ENCODE measurements at regions not wholly inside any gene's neighbourhood (a gene's known extent, or its start where the extent isn't known, plus 50 kb on each side); places are given as distances from the start of the nearest gene placed in this dataset.

DNA sequence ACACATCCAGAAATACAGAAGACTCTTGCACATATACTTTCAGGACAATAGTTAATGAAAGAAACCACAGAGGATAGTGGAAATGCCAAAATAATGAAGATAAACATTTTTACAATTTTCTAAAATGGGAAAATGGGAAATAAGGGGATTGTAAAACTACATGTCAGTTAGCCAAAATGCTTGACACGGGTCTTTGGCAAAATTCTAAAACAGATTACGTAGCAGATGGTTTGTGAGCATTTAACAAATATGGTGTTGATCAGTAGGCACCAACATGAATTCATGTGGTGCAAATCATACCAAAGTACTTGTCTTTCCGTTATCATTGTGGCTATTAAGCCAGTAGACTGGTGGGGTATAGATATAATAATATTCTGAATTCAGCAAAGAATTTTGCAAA lies 348.5 kb upstream of the ROBO1 start:
- DNase-seq = no peak

DNA sequence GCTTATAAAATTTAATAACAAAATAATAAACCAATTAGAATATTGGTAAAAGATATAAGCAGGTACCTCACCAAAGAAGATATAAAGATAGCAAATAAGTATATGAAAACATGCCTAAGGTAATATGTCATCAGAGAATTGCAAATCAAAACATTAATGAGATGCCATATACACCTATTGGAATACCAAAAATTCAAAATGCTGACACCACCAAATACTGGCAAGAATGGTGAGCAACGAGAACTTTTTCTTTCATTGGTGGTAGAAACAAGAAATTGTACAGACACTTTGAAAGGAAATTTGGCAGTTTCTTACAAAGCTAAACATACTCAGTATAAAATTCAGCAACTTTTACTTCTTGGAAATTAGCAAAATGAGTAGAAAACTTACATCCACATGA lies 346.9 kb upstream of the ROBO1 start:
- no peak for DNase-seq

GRCh38 chr3:80113331-80113730 lies 345.5 kb upstream of the ROBO1 start:
- no peak for DNase-seq

GRCh38 chr3:80099559-80100066 lies 331.8 kb upstream of the ROBO1 start:
- DNase-seq = no peak

- no peak for DNase-seq
Measured at GRCh38 chr3:80097674-80098073, 329.9 kb upstream of the ROBO1 start.

- DNase-seq = no peak
Measured at GRCh38 chr3:80096909-80097308, 329.1 kb upstream of the ROBO1 start.

DNA sequence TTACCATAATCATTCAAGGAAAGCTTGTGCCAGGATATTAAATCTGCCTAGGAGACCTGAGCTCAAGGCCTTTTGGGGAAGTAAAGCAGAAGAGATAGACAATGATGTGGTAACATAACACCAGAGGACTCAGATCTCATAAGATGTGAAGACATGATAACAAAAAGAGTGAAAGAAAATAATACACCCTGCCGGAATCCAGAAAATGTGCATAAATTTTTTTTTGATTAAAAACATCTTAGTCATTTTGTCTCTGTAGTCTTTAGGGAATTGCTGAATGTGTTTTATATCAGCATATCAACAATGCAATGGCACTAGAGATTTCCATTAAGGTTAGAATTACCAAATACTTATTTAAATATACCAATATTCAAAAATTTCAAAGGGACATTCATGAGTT lies 326.8 kb upstream of the ROBO1 start:
- DNase-seq = no peak

DNA sequence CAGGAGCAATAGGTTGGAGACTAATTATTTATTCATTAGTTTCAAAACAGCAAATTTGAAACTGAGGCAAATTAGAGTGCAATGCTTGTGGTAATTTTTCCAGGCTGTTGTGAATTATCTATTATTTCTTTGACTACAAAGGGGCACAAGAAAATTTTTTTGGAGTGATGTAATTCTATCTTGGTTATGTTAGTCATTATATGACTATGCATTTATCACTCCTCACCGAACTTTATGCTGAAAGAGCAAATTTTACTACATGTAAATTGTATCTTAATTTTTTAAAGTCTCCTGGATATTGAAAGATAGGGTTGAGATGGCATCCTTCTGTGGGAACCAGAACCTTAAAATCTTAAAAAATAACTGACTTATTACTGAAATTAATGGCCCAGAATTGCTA lies 320.0 kb upstream of the ROBO1 start:
- no peak for DNase-seq

DNA sequence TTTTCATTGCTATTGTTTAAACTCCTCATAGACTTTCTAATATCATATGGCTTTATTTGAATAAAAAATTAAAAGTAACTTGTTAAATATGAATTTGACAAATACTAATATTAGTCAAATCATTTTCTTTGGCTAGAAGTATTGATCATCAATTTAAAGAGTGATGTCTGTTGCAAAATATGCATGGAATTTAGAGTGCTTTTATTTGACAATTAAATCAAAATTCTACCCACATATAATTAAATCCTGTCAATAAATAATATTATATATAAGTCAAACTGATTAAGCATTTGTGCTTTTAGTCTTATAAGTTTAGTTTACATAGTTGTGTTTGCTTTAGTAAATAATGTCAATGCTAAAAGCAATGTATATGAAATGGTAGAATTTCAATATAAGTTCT lies 318.6 kb upstream of the ROBO1 start:
- no peak for DNase-seq

DNA sequence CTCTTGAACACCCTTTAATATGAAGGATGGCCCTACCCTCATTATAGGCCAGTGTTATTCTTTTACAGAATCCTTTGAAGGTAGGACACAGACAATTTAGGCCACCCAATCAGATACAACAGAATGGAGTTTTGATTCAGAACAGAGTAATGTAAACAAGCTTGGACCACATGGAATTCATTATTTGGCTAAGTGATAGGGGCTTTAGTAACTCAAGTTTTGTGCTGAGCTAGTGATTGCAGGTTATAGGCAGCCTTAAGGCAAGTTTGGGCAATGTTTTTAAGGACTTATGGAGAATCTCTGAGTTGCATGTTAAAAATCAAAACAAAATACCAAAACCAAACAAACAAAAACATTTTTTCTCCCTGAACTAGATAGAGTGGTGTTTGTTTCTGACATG lies 312.1 kb upstream of the ROBO1 start:
- no peak for DNase-seq

DNA sequence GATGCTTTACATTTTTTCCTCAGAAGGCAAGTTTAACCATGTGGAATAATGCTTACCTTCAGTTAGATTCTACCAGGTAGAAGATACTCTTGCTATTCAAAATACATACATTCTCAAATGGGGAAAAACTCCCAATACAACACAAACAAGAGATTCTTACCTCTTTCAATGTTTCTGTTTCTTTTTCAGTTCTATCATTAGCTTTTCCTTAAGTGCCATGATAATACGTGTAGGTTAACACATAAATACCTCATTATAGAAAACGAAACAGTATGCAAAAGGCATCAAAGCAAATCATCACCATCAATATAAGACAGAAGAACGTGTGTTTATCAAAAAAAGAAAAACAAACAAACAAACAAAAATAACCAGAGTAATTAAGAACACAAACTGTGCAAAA lies 300.7 kb upstream of the ROBO1 start:
- no peak for DNase-seq

DNA sequence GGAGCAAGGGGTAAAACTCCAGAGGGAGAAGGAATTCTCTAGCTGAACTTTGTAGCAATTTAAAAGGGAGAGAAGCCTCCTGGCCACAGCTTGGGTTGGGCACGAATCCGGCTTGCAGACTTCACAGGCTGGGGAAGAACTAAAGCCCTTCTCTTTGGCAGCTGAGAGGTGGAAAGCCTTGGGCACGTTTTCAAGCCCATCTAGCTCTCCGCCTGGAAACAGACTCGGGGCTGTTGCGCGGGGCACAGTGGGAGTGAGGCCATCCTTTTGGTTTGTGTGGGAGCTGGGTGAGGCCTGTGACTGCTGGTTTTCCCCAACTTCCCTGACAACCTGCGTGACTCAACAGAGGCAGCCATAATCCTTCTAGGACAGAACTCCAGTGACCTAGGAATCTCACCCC lies 295.7 kb upstream of the ROBO1 start:
- no peak for DNase-seq

DNA sequence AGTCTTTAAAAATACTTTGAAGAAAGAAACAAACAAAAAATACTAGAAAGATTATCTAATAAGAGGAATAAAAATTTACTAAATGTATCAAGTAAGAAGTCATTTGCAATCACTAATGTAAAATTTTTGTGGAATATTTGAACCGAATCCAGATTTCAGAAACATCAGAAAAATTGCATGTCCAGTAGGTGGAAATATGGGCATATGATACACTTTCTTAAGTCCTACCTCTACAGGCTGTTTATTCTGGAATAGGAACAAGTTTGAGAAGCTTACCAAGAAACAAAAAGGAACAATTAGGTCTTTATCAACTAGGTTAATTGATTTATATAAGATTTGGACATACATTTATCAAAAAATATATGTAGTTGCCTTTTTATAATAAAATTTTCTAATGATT lies 292.9 kb upstream of the ROBO1 start:
- DNase-seq = no peak

DNA sequence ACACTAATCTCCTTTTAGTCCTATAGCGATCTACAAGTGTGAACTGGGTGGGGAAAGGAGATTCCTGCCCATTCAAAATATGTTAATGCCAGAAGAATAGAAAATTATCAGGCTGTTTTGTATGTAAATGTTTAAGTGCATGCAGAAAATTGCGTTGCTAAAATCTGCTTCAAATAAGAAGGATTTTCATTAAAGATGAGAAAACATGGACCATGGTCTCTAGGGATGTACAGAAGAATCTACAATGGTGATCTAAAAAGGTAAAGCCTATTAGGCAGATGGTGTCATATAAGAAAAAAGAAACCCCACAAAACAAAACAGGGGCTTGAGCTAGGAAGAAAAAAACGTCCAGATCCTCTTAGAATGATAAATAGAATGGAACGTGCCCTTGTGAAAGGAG lies 287.5 kb upstream of the ROBO1 start:
- DNase-seq = no peak

DNA sequence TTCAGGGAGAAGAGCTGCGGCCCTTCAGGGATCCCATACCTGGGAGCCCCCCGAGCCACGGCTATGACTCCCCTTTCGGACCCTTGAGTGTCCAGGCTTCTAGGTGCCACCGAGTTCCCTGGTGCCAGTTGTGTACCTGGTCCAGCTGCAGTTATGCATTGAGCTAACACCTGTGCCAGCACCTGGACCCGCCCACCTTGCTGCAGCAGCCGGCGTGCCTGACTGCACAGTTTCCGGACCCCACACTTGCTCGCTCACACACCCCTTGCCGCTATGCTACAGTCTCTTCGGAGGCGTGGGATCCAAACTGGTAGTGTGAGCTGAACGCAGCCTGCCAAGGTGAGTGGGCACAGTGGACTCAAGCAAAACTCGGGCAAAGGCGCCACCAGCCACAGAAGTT lies 284.5 kb upstream of the ROBO1 start:
- DNase-seq = no peak

GRCh38 chr3:80051602-80051962 lies 283.8 kb upstream of the ROBO1 start:
- no peak for DNase-seq

GRCh38 chr3:80050826-80051601 lies 283.2 kb upstream of the ROBO1 start:
- no peak for DNase-seq

DNA sequence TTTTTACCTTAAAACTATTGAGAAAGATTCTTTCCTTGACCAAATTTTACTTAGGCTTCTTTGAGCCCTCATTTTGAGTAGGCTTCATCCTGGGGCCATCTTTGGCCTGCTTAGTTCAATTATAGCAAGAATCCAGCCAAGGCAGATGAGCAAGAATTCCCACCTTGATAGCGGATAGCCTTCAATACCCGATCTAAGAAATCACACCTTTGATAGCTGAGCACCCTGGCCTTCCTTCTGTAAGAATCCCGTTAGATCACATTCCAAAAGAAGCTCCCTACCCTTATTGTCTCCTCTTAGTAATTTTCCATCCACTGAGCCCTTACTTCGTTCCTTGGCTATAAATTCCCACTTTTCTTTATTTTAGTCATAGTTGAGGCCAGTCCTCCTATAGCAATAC lies 275.4 kb upstream of the ROBO1 start:
- no peak for DNase-seq

DNA sequence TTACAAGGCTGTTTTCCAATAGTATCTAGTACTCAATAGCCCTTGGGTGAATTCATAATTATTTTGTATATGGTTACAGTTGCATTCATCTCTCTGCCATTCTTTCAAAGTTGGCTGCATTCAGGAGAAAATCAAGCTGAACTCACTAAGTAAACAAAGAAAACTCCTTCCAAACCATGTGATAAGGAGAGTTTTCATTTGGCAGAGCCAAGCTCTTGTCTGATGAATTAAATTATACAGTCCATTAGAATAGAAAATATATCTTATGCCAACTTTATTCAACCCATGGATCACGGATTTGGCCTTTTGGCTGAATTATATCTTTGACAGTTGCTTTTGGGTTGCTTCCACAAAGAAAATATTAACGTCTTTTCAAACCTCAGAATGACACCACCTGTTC lies 272.3 kb upstream of the ROBO1 start:
- DNase-seq = no peak

DNA sequence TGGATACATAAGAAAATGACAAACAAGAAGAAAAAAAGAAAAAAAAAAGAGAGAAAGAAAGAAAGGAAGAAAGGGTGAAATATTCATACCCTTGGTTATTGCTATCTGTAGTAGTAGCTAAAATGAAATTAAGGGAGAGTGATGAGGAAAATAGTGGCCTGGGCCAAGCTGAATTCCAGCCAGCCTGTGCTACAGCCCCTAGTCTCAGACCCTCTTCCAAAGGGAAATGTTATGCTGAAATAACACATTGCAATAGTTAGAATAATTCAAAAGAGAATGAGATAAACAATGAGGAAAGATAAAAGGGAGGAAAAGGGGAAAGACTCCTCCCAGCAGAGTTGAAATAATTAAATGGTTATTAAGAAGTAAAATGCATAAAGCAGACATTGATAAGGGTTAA lies 268.4 kb upstream of the ROBO1 start:
- DNase-seq = no peak

DNA sequence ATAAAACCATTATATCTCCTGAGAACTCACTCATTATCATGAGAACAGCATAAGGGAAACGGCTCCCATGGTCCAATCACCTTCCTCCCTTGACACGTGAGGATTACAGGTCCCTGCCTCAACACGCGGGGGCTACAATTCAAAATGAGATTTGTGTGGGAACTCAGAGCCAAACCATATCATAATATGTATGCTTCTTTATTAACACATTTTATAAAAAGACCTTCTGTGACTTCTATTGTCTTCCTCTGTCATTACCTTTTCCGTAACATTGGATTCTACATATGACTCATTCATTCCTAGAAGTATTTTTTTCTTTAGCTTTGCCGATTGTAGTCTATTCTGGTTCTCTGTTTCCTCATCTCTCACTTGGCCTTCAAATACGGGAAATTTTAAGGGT lies 267.2 kb upstream of the ROBO1 start:
- no peak for DNase-seq

DNA sequence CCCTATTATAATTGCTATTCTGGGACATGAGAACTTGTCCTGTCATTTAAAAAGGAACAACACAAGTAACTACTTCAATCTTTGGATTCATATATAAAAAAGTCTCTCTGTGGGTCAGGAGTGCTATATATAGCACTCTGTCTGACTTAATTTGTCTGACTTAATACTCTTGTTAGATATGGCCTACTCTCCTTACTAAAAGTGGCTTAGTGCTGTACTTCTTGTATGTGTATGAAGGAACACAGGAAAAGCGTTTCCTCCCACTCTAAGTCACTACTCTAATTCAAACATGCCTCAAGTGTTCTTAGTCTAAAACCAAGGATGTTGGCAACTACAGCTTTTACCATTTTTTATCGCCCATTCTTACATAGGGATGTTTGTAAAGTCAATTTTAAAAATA lies 255.2 kb upstream of the ROBO1 start:
- DNase-seq = no peak

DNA sequence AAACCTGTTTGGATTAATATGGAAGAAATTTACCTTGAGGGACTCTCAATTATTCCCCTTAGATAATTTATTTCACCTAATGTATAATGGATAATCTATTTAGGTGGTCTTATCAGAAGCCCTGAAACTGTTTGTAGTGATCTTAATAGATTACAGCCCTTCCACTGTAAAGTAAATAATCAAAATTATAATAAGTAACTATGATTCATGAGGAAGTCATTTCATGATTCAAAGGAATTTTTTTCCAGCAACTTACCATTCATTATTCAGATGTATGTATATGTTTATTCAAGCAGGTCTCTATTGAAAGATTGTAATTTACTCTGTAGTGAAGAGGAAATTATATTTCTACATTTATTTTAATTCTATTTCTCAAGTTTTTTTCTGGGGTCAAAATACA lies 250.6 kb upstream of the ROBO1 start:
- DNase-seq = no peak

DNA sequence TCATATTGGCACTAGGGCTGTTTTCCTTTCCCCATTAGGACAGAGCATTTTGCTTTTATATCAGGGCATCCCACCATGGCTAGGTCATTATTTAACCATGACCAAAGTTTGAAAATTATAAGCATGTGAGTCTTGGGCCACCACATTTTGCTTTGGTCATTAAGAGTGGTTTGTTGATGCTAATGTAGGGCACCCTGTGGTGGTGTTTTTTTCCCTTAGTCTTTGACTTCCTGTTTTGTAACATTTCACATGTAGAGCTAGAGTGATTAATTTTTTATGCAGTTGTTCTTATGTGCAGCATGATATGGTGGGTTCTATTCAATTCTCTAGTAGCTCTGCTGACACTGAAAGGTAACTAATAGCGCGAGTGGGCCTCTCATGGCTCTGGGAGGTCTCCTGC lies 249.6 kb upstream of the ROBO1 start:
- DNase-seq = no peak

DNA sequence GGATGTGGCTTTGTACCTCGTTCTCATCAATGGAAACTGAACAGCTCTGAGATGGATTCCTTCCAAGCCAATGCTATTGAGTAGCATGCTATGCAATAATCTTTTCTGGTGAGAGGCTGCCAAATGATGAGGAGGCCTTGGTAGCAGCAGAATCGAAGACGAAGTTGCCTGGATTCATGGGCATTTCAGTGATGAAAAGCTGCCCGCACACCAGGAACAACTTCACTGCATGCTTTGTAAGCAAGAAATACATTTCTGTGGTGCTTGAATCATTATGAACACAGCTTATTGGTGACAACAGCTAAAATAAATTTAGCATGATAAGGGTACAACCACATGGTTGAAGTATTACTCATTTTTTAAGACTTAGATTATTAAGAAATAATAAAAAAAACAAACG lies 246.8 kb upstream of the ROBO1 start:
- DNase-seq = no peak
